Neural crest cell (in vitro differentiated cells): ENCODE measurements at regions not wholly inside any gene's neighbourhood (a gene's known extent, or its start where the extent isn't known, plus 50 kb on each side); places are given as distances from the start of the nearest gene placed in this dataset.

ENCODE experiments used
- DNase-seq: peaks from one replicate; pipeline ENCODE4 v3.0.0; 2021; ENCODE audit warnings: low read depth, mixed read lengths, low spot score
- H3K27ac Mint-ChIP-seq: one replicate; pipeline ENCODE4 v1.8.0; 2021; ENCODE audit warnings: mild to moderate bottlenecking, mixed read lengths; ENCODE audit not compliant: unreplicated experiment
- H3K27me3 Mint-ChIP-seq: 2 replicates; pipeline ENCODE4 v1.8.0; 2021; ENCODE audit warnings: low read depth, mild to moderate bottlenecking, mixed read lengths
- H3K36me3 Mint-ChIP-seq: 2 replicates; pipeline ENCODE4 v1.8.0; 2021; ENCODE audit warnings: low read depth, mild to moderate bottlenecking, mixed read lengths
- H3K4me1 Mint-ChIP-seq: 2 replicates; pipeline ENCODE4 v1.8.0; 2021; ENCODE audit warnings: mixed read lengths
- H3K4me3 Mint-ChIP-seq: one replicate; pipeline ENCODE4 v1.8.0; 2021; ENCODE audit warnings: mild to moderate bottlenecking, mixed read lengths
- H3K9me3 Mint-ChIP-seq: 2 replicates; pipeline ENCODE4 v1.8.0; 2021; ENCODE audit warnings: mixed read lengths
- TF ChIP-seq, protein P1 (sequence below): fragments of 200-600 bp; sonication (generic); conservative IDR thresholded peaks from 2 replicates; pipeline ENCODE4 v1.5.0; 2021; ENCODE audit warnings: antibody characterized with exemption, mild to moderate bottlenecking

DNA sequence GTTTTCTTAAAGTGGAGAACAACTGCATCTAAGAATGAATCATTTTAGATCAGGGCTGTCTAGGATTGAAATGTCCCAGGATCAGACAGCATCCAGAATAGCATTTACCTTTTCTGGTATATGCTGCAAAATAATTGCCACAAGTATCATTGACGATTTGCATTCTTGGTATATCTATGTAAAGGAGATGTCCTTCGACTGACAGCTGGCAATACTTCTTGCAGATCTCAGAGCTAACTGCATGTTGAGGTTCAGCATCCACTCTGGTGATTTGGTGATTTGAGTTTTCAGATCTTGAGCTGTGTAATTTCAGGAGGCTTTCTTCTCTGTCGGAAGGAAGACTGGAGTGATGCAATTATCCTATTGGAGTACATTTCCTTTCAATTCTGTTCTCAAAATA, 78.1 kb upstream of the CPHXL start:
- H3K27me3 Mint-ChIP-seq = peaks cover 9% of the 10 kb centered on the region
- no peaks in the 10 kb centered on the region for H3K36me3 Mint-ChIP-seq
- no peak overlapping the region for H3K4me3 Mint-ChIP-seq
- H3K27ac Mint-ChIP-seq = no peak overlapping the region
- TF ChIP-seq, protein P1, sequence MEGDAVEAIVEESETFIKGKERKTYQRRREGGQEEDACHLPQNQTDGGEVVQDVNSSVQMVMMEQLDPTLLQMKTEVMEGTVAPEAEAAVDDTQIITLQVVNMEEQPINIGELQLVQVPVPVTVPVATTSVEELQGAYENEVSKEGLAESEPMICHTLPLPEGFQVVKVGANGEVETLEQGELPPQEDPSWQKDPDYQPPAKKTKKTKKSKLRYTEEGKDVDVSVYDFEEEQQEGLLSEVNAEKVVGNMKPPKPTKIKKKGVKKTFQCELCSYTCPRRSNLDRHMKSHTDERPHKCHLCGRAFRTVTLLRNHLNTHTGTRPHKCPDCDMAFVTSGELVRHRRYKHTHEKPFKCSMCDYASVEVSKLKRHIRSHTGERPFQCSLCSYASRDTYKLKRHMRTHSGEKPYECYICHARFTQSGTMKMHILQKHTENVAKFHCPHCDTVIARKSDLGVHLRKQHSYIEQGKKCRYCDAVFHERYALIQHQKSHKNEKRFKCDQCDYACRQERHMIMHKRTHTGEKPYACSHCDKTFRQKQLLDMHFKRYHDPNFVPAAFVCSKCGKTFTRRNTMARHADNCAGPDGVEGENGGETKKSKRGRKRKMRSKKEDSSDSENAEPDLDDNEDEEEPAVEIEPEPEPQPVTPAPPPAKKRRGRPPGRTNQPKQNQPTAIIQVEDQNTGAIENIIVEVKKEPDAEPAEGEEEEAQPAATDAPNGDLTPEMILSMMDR = no peak
- no peak for DNase-seq
- H3K4me1 Mint-ChIP-seq = no peaks in the 10 kb centered on the region
- H3K9me3 Mint-ChIP-seq = peaks cover 2% of the 10 kb centered on the region

GRCh38 chr16:75805946-75806345, 79.7 kb upstream of the CPHXL start:
- H3K36me3 Mint-ChIP-seq = no peaks in the 10 kb centered on the region
- H3K4me1 Mint-ChIP-seq = no peaks in the 10 kb centered on the region
- H3K27me3 Mint-ChIP-seq = peaks cover 12% of the 10 kb centered on the region

GRCh38 chr16:75806487-75806886, 80.2 kb upstream of the CPHXL start:
- no peak for DNase-seq
- TF ChIP-seq, protein P1 = no peak
- H3K4me3 Mint-ChIP-seq = no peak overlapping the region
- H3K27me3 Mint-ChIP-seq = peaks cover 12% of the 10 kb centered on the region
- no peaks in the 10 kb centered on the region for H3K4me1 Mint-ChIP-seq
- peaks cover 2% of the 10 kb centered on the region for H3K9me3 Mint-ChIP-seq
- no peaks in the 10 kb centered on the region for H3K36me3 Mint-ChIP-seq
- no peak overlapping the region for H3K27ac Mint-ChIP-seq

More at GRCh38 chr16:75805946-75806345, 79.7 kb upstream of the CPHXL start:
- DNase-seq = no peak
- Mint-ChIP-seq H3K4me3 (no peak overlapping the region), H3K27ac (no peak overlapping the region), H3K9me3 (peaks cover 2% of the 10 kb centered on the region)
- TF ChIP-seq, protein P1 = no peak

GRCh38 chr16:75810342-75810741, 84.1 kb upstream of the CPHXL start:
- DNase-seq = no peak

DNA sequence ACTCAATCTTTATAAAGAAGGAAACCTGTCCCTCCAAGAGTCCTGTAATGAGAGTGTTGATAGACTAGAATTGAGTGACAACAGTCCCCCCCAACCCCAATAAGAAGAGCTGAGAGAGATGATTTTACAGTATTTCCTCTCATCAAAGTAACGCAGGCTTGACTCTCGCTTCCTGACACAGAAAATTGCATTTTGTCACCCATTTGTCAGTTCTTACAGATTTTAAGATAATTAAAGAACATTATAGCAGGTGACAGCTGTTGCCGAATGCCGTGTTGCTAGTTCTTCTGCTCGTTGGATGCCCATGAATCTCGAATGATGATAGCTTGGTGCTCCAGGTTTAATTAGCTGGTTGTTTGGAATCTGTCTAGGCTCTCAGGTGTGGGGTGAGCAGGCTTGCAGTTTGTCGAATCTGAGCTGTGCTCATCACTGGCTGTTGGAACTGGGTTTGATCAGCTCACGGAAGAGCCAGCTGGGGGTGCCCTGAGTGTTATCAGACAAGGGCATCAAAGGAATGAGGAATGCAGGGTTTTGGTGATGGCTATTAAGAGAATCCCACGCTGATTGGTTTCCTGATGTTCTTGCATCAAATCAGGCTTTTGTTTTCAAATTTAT, 84.8 kb upstream of the CPHXL start:
- Mint-ChIP-seq H3K9me3 (no peaks in the 10 kb centered on the region), H3K27me3 (peaks cover 3% of the 10 kb centered on the region), H3K27ac (peak overlapping the region; percentile 71), H3K4me3 (no peak overlapping the region), H3K36me3 (no peaks in the 10 kb centered on the region), H3K4me1 (no peaks in the 10 kb centered on the region)
- TF ChIP-seq, protein P1 = no peak
- DNase-seq = no peak

More at GRCh38 chr16:75810342-75810741, 84.1 kb upstream of the CPHXL start:
- TF ChIP-seq, protein P1 = no peak
- Mint-ChIP-seq H3K4me1 (no peaks in the 10 kb centered on the region), H3K27ac (no peak overlapping the region), H3K9me3 (no peaks in the 10 kb centered on the region), H3K27me3 (peaks cover 3% of the 10 kb centered on the region), H3K4me3 (no peak overlapping the region), H3K36me3 (no peaks in the 10 kb centered on the region)
